ENCODE measurements at regions not wholly inside any gene's neighbourhood (a gene's known extent, or its start where the extent isn't known, plus 50 kb on each side); places are given as distances from the start of the nearest gene placed in this dataset.
"Not testable (repeated sequence)": the region's sequence is repeated elsewhere in the genome, so short reads cannot be mapped to it uniquely, and the experiment has no call there.

DNA sequence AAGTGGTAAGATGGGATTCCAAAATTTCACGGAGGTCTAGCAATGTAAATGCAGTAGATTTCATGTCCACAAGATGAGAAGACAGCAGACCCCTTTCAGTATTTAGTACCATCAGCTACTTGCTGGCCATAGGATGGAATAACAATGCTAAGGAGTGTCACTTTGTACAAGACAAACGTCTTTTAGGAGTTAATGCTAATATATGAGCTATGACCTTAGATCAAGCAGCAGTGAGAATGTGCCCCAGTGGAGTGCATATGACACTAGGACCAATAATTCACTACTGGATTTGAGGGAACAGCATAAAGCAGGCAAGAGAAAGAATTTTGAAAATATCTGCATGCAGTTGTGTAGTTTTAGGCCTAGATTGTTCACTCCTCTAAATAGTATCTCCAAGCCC, 182.8 kb upstream of the ZNF804B start:
- ATAC-seq (ENCODE audit: low read depth in 2 of 2) (no peak), DNase-seq (no peak)
- Mint-ChIP-seq H3K27me3 (no peaks in the 10 kb centered on the region), H3K36me3 (no peaks in the 10 kb centered on the region), H3K4me1 (no peaks in the 10 kb centered on the region), H3K27ac (no peak overlapping the region), H3K4me3 (no peak overlapping the region), H3K9me3 (peaks cover 0 to 4% (median 0%) of the 10 kb centered on the region in 7 donors)
- H3K4me3 ChIP-seq (ENCODE audit: low read depth, low read length), result no peak overlapping the region
- no peak overlapping the region for H3K27ac ChIP-seq (ENCODE audit: insufficient read depth, low read length, poor library complexity, severe bottlenecking)
- H3K4me1 ChIP-seq (ENCODE audit: control insufficient read depth, insufficient read depth, low read length, poor library complexity, severe bottlenecking), result no peaks in the 10 kb centered on the region
- no peaks in the 10 kb centered on the region for H3K36me3 ChIP-seq (ENCODE audit: control insufficient read depth, insufficient read depth, low read length)
- H3K9me3 ChIP-seq (ENCODE audit: control insufficient read depth in 2 of 2, low read length in 2 of 2), result no peaks in the 10 kb centered on the region
- no peaks in the 10 kb centered on the region for H3K27me3 ChIP-seq (ENCODE audit: control insufficient read depth, insufficient read depth, low read length)

DNA sequence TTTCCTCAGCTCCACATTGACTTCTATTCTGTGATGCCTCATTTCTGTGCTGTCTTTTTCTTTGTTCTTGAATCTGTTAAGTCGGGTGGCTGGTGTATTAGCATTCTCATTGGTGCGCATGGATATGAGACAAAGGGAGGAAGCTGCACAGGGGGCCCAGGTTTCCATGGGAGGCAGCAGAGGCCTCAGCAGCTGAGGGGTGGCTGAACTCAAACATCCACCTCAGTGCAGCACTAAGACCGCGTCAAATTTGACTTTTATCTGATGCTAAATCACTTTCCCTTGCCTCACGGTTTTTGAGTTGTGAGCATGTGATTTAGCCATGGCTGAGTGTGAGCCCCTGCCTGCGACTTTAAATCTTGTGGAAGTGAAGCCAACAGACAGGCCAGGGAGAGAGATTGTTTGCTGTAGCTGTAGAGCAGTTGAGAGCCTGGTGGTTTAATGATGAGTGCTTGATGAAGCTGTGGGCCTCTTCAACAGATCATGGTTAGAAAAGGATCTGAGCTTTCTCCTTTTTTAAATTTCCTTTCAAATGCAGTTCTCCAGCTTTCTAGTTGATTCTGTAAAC, 193.3 kb upstream of the ZNF804B start:
- no peaks in the 10 kb centered on the region for H3K36me3 ChIP-seq (ENCODE audit: control insufficient read depth, insufficient read depth, low read length)
- H3K4me1 Mint-ChIP-seq, result no peaks in the 10 kb centered on the region
- peaks cover 0 to 8% (median 2%) of the 10 kb centered on the region in 7 donors for H3K9me3 Mint-ChIP-seq
- no peaks in the 10 kb centered on the region for H3K27me3 ChIP-seq (ENCODE audit: control insufficient read depth, insufficient read depth, low read length)
- H3K27ac ChIP-seq (ENCODE audit: insufficient read depth, low read length, poor library complexity, severe bottlenecking), result no peak overlapping the region
- H3K9me3 ChIP-seq (ENCODE audit: control insufficient read depth in 2 of 2, low read length in 2 of 2), result no peaks in the 10 kb centered on the region
- no peaks in the 10 kb centered on the region for H3K4me1 ChIP-seq (ENCODE audit: control insufficient read depth, insufficient read depth, low read length, poor library complexity, severe bottlenecking)
- no peaks in the 10 kb centered on the region for H3K36me3 Mint-ChIP-seq
- H3K4me3 Mint-ChIP-seq, result no peak overlapping the region
- no peak for DNase-seq
- ATAC-seq (ENCODE audit: low read depth in 2 of 2), result no peak
- no peak overlapping the region for H3K4me3 ChIP-seq (ENCODE audit: low read depth, low read length)
- no peaks in the 10 kb centered on the region for H3K27me3 Mint-ChIP-seq
- H3K27ac Mint-ChIP-seq, result no peak overlapping the region

DNA sequence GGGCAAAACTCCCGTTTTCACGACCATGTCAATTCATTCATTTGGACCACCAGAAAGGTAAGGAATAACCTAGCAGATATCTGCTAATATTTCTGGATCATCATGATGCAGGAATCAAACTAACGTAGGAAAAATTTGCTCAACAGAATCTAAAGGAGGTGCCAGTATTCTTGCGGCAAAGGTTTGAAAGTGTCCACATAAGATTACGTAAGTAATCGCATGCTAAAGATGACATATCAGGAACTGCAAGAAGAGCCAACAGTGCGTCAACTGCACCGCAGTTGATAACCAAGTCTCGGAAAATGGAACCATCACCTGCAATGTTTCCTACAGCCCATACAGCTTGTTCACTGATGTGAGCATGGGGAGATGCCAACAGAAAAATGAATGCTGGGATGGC, 194.1 kb upstream of the ZNF804B start:
- Mint-ChIP-seq H3K27ac (no peak overlapping the region), H3K36me3 (no peaks in the 10 kb centered on the region), H3K4me3 (no peak overlapping the region), H3K27me3 (no peaks in the 10 kb centered on the region), H3K9me3 (peaks cover 0 to 8% (median 0%) of the 10 kb centered on the region in 7 donors), H3K4me1 (no peaks in the 10 kb centered on the region)
- ATAC-seq (ENCODE audit: low read depth in 2 of 2) (no peak), DNase-seq (no peak)
- no peaks in the 10 kb centered on the region for H3K4me1 ChIP-seq (ENCODE audit: control insufficient read depth, insufficient read depth, low read length, poor library complexity, severe bottlenecking)
- no peak overlapping the region for H3K27ac ChIP-seq (ENCODE audit: insufficient read depth, low read length, poor library complexity, severe bottlenecking)
- H3K9me3 ChIP-seq (ENCODE audit: control insufficient read depth in 2 of 2, low read length in 2 of 2), result no peaks in the 10 kb centered on the region
- H3K27me3 ChIP-seq (ENCODE audit: control insufficient read depth, insufficient read depth, low read length), result no peaks in the 10 kb centered on the region
- H3K36me3 ChIP-seq (ENCODE audit: control insufficient read depth, insufficient read depth, low read length), result no peaks in the 10 kb centered on the region
- no peak overlapping the region for H3K4me3 ChIP-seq (ENCODE audit: low read depth, low read length)

DNA sequence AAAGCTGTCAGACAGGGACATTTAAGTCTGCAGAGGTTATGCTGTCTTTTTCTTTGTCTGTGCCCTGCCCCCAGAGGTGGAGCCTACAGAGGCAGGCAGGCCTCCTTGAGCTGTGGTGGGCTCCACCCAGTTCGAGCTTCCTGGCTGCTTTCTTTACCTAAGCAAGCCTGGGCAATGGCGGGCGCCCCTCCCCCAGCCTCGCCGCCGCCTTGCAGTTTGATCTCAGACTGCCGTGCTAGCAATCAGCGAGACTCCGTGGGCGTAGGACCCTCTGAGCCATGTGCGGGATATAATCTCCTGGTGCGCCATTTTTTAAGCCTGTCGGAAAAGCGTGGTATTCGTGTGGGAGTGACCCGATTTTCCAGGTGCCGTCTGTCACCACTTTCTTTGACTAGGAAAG, 203.1 kb upstream of the ZNF804B start:
- not testable (repeated sequence) for H3K4me3 Mint-ChIP-seq; ATAC-seq (ENCODE audit: low read depth in 2 of 2); DNase-seq; H3K36me3 ChIP-seq (ENCODE audit: control insufficient read depth, insufficient read depth, low read length); H3K27me3 Mint-ChIP-seq; H3K27ac Mint-ChIP-seq; H3K9me3 ChIP-seq (ENCODE audit: control insufficient read depth in 2 of 2, low read length in 2 of 2); H3K4me1 Mint-ChIP-seq; H3K27me3 ChIP-seq (ENCODE audit: control insufficient read depth, insufficient read depth, low read length); H3K4me1 ChIP-seq (ENCODE audit: control insufficient read depth, insufficient read depth, low read length, poor library complexity, severe bottlenecking); H3K4me3 ChIP-seq (ENCODE audit: low read depth, low read length); H3K27ac ChIP-seq (ENCODE audit: insufficient read depth, low read length, poor library complexity, severe bottlenecking); H3K36me3 Mint-ChIP-seq
- peaks cover 1 to 14% (median 6%) of the 10 kb centered on the region in 7 donors for H3K9me3 Mint-ChIP-seq

DNA sequence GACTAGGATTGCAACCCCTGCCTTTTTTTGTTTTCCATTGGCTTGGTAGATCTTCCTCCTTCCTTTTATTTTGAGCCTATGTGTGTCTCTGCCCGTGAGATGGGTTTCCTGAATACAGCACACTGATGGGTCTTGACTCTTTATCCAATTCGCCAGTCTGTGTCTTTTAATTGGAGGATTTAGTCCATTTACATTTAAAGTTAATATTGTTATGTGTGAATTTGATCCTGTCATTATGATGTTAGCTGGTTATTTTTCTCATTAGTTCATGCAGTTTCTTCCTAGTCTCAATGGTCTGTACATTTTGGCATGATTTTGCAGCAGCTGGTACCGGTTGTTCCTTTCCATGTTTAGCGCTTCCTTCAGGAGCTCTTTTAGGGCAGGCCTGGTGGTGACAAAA, 204.7 kb upstream of the ZNF804B start:
- H3K4me3 ChIP-seq (ENCODE audit: low read depth, low read length); H3K9me3 ChIP-seq (ENCODE audit: control insufficient read depth in 2 of 2, low read length in 2 of 2); DNase-seq; H3K36me3 ChIP-seq (ENCODE audit: control insufficient read depth, insufficient read depth, low read length); H3K27ac ChIP-seq (ENCODE audit: insufficient read depth, low read length, poor library complexity, severe bottlenecking); ATAC-seq (ENCODE audit: low read depth in 2 of 2); H3K4me3 Mint-ChIP-seq; H3K36me3 Mint-ChIP-seq; H3K27me3 ChIP-seq (ENCODE audit: control insufficient read depth, insufficient read depth, low read length); H3K27me3 Mint-ChIP-seq; H3K4me1 ChIP-seq (ENCODE audit: control insufficient read depth, insufficient read depth, low read length, poor library complexity, severe bottlenecking); H3K27ac Mint-ChIP-seq; H3K4me1 Mint-ChIP-seq: not testable (repeated sequence)
- peaks cover 1 to 13% (median 6%) of the 10 kb centered on the region in 7 donors for H3K9me3 Mint-ChIP-seq

DNA sequence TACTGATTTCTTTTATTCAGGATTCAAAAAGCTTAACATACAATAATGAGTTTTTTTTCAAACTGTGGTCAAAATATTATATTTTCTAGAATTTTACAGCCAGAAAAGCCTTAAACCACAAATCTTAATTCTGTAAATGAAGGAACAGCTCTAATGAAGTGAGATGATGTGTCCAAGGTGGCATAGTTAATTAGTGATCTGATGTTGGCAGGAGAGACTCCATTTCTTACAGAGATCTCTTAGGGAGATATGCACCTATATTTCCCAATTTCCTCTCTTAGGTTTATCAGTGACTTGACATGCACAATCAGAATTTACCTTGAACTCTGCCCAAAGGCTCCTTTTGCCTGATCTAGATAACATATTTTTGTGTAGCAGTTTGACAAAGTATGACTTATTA, 211.1 kb upstream of the ZNF804B start:
- H3K27ac Mint-ChIP-seq, result no peak overlapping the region
- H3K9me3 ChIP-seq (ENCODE audit: control insufficient read depth in 2 of 2, low read length in 2 of 2), result peaks cover 0 to 13% of the 10 kb centered on the region in 2 experiments
- no peak for ATAC-seq (ENCODE audit: low read depth in 2 of 2)

DNA sequence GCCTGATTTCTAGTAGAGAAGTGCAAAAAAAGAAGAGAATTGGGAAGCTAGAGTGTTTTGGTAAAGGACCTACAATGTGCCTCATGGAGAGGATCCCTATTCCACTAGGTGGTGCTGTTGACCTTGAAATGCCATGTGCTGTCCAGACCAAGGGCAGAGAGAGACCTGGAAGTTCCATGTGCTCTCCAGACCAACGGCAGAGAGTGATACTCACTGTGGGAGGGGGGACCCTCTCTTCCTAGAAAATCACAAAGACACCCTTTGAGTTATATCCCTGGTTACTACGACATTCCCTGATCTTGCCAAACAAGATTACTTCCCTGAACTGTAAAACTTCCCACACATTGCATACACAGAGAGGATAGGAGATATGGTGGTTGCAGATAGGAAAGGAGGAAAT, 212.7 kb upstream of the ZNF804B start:
- DNase-seq (peak in 1 of 3 donors; percentile 11), ATAC-seq (ENCODE audit: low read depth in 2 of 2) (no peak)
- peaks cover 2 to 17% (median 10%) of the 10 kb centered on the region in 7 donors for H3K9me3 Mint-ChIP-seq
- Histone ChIP-seq H3K27ac (ENCODE audit: insufficient read depth, low read length, poor library complexity, severe bottlenecking) (no peak overlapping the region), H3K36me3 (ENCODE audit: control insufficient read depth, insufficient read depth, low read length) (no peaks in the 10 kb centered on the region), H3K4me1 (ENCODE audit: control insufficient read depth, insufficient read depth, low read length, poor library complexity, severe bottlenecking) (no peaks in the 10 kb centered on the region), H3K4me3 (ENCODE audit: low read depth, low read length) (no peak overlapping the region), H3K27me3 (ENCODE audit: control insufficient read depth, insufficient read depth, low read length) (no peaks in the 10 kb centered on the region), H3K9me3 (ENCODE audit: control insufficient read depth in 2 of 2, low read length in 2 of 2) (peaks cover 0 to 13% of the 10 kb centered on the region in 2 experiments)
- H3K4me3 Mint-ChIP-seq, result no peak overlapping the region
- no peaks in the 10 kb centered on the region for H3K4me1 Mint-ChIP-seq
- no peaks in the 10 kb centered on the region for H3K36me3 Mint-ChIP-seq
- H3K27ac Mint-ChIP-seq, result no peak overlapping the region
- H3K27me3 Mint-ChIP-seq, result no peaks in the 10 kb centered on the region

More for the DNA sequence above, 211.1 kb upstream of the ZNF804B start:
- Histone ChIP-seq H3K4me3 (ENCODE audit: low read depth, low read length) (no peak overlapping the region), H3K4me1 (ENCODE audit: control insufficient read depth, insufficient read depth, low read length, poor library complexity, severe bottlenecking) (no peaks in the 10 kb centered on the region), H3K27me3 (ENCODE audit: control insufficient read depth, insufficient read depth, low read length) (no peaks in the 10 kb centered on the region), H3K27ac (ENCODE audit: insufficient read depth, low read length, poor library complexity, severe bottlenecking) (no peak overlapping the region), H3K36me3 (ENCODE audit: control insufficient read depth, insufficient read depth, low read length) (no peaks in the 10 kb centered on the region)
- no peak for DNase-seq
- no peak overlapping the region for H3K4me3 Mint-ChIP-seq
- H3K27me3 Mint-ChIP-seq, result no peaks in the 10 kb centered on the region
- H3K9me3 Mint-ChIP-seq, result peaks cover 2 to 13% (median 6%) of the 10 kb centered on the region in 7 donors
- no peaks in the 10 kb centered on the region for H3K4me1 Mint-ChIP-seq
- H3K36me3 Mint-ChIP-seq, result no peaks in the 10 kb centered on the region

DNA sequence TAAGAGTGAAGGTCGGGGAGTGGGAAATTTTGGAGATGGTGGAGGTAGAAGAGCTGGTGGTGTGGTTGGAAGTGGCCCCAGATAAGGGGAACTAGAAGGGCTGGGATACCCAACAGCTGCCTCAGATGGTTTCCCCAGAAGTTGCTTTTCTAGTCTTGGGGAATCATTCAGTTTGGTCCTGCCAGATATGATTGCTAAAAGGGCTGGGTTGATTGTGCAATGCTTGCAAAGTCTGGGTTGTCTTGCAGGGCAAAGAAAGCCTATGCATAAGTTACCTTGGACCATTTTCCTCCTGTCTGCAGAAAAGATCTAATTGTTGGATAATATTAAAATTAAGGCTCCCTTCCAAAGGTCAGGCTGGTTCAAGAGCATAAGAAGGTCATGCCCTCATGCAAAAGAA, 213.8 kb upstream of the ZNF804B start:
- no peaks in the 10 kb centered on the region for H3K4me1 ChIP-seq (ENCODE audit: control insufficient read depth, insufficient read depth, low read length, poor library complexity, severe bottlenecking)
- no peak overlapping the region for H3K4me3 Mint-ChIP-seq
- H3K27ac ChIP-seq (ENCODE audit: insufficient read depth, low read length, poor library complexity, severe bottlenecking), result no peak overlapping the region
- ATAC-seq (ENCODE audit: low read depth in 2 of 2), result no peak
- no peaks in the 10 kb centered on the region for H3K4me1 Mint-ChIP-seq
- peaks cover 2 to 23% (median 10%) of the 10 kb centered on the region in 7 donors for H3K9me3 Mint-ChIP-seq
- no peak overlapping the region for H3K4me3 ChIP-seq (ENCODE audit: low read depth, low read length)
- H3K27me3 ChIP-seq (ENCODE audit: control insufficient read depth, insufficient read depth, low read length), result no peaks in the 10 kb centered on the region
- no peaks in the 10 kb centered on the region for H3K36me3 Mint-ChIP-seq
- no peak for DNase-seq
- no peaks in the 10 kb centered on the region for H3K36me3 ChIP-seq (ENCODE audit: control insufficient read depth, insufficient read depth, low read length)
- no peak overlapping the region for H3K27ac Mint-ChIP-seq
- H3K9me3 ChIP-seq (ENCODE audit: control insufficient read depth in 2 of 2, low read length in 2 of 2), result peaks cover 0 to 13% of the 10 kb centered on the region in 2 experiments
- H3K27me3 Mint-ChIP-seq, result no peaks in the 10 kb centered on the region
